ENCODE measurements at regions not wholly inside any gene's neighbourhood (a gene's known extent, or its start where the extent isn't known, plus 50 kb on each side); places are given as distances from the start of the nearest gene placed in this dataset.

DNA sequence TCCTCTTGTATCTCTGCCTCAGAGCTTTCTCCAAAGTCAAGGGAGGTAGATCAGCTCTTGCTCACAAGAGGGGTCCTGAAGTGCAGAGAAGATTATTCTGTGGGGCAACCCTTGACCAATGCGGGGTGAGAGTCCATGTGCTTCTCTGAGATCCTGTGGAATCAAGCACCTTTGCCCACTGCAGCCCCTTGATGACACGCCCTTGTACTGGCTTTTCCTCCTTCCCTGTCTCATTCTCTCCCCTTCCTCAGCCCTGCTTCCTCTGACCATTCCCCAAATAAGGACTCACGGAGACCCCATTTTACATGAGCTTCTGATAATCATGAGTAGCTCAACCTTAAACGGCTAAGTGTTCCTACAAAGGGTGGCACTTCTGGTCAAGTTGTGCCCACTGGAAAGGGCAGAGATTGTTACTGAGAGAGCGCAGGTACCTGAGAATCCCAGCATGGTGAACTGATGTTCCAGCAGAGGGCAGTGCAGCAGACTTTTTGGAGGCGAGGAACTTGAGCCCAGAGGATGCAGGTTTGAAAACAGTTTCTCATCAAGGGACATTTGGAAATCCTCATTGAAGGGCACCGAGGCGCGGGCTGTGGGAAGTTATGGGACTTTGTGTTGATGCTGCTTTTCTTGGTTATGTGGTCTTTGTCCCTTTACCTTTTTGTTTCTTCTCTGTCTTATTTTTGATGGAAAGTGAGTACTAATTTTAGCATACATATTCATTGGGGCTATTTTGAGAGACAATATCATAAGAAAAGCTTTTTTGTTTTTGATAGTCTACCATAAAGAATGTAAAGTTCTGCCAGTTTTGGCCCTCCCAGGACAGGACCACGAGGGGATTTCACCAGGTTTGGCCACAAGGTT is 201.3 kb downstream of the RBM46 start:
- H3K4me2 ChIP-seq (ENCODE audit: low read length) = no peak overlapping the region
- no peaks in the 10 kb centered on the region for H3K4me1 ChIP-seq (ENCODE audit: insufficient read depth, low read length, severe bottlenecking)
- no peaks in the 10 kb centered on the region for H4K20me1 ChIP-seq (ENCODE audit: insufficient read depth, low read length)
- H3K4me3 ChIP-seq (ENCODE audit: low read depth, low read length, poor library complexity, severe bottlenecking) = no peak overlapping the region
- H3F3A ChIP-seq (ENCODE audit: insufficient read depth, low read length) = no peaks in the 10 kb centered on the region
- H3K27ac ChIP-seq (ENCODE audit: low read depth, low read length, poor library complexity, severe bottlenecking) = no peak overlapping the region
- H3K9me3 ChIP-seq (ENCODE audit: low read length) = no peaks in the 10 kb centered on the region
- H3K9me2 ChIP-seq (ENCODE audit: low read depth, low read length) = no peaks in the 10 kb centered on the region
- no peaks in the 10 kb centered on the region for H3K27me3 ChIP-seq (ENCODE audit: insufficient read depth, low read length)
- no peak overlapping the region for H2AFZ ChIP-seq (ENCODE audit: low read length)
- TF ChIP-seq EZH2 (IDR thresholded peaks at IDR 0.05; ENCODE audit: borderline replicate concordance, low read length) = no peak
- TF ChIP-seq, protein P1, sequence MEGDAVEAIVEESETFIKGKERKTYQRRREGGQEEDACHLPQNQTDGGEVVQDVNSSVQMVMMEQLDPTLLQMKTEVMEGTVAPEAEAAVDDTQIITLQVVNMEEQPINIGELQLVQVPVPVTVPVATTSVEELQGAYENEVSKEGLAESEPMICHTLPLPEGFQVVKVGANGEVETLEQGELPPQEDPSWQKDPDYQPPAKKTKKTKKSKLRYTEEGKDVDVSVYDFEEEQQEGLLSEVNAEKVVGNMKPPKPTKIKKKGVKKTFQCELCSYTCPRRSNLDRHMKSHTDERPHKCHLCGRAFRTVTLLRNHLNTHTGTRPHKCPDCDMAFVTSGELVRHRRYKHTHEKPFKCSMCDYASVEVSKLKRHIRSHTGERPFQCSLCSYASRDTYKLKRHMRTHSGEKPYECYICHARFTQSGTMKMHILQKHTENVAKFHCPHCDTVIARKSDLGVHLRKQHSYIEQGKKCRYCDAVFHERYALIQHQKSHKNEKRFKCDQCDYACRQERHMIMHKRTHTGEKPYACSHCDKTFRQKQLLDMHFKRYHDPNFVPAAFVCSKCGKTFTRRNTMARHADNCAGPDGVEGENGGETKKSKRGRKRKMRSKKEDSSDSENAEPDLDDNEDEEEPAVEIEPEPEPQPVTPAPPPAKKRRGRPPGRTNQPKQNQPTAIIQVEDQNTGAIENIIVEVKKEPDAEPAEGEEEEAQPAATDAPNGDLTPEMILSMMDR (IDR thresholded peaks at IDR 0.05; ENCODE audit: low read length) = peak; percentile 63
- no peaks in the 10 kb centered on the region for H3K36me3 ChIP-seq (ENCODE audit: insufficient read depth, low read length)
- no peaks in the 10 kb centered on the region for H3K79me2 ChIP-seq (ENCODE audit: insufficient read depth, low read length)
- no peak overlapping the region for H3K9ac ChIP-seq (ENCODE audit: low read length)

DNA sequence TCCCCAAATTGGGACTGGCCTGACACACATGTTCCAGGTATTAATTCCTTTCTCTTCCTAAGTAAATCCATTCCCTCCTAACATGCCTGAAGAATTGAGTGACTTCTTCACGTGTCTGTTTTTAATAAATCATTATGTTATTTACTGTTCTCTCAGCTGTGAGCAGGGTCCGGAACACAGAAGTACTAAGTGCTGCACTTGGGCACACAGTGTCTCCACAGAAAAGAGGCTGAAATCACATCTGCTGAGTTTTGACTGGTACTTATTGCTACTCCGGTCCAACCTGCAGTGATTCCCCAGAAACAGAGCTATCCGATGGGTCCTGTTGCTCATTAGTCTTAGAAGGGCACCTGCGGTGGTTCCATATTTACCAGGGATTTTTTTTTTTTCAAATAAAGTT is 202.6 kb downstream of the RBM46 start:
- no peaks in the 10 kb centered on the region for H4K20me1 ChIP-seq (ENCODE audit: insufficient read depth, low read length)
- H3K79me2 ChIP-seq (ENCODE audit: insufficient read depth, low read length) = no peaks in the 10 kb centered on the region
- H3K9me2 ChIP-seq (ENCODE audit: low read depth, low read length) = no peaks in the 10 kb centered on the region
- H3K9ac ChIP-seq (ENCODE audit: low read length) = no peak overlapping the region
- H3F3A ChIP-seq (ENCODE audit: insufficient read depth, low read length) = no peaks in the 10 kb centered on the region
- H3K9me3 ChIP-seq (ENCODE audit: low read length) = no peaks in the 10 kb centered on the region
- no peak for TF ChIP-seq EZH2 (IDR thresholded peaks at IDR 0.05; ENCODE audit: borderline replicate concordance, low read length)
- TF ChIP-seq, protein P1 (IDR thresholded peaks at IDR 0.05; ENCODE audit: low read length) = no peak
- no peak overlapping the region for H2AFZ ChIP-seq (ENCODE audit: low read length)
- H3K36me3 ChIP-seq (ENCODE audit: insufficient read depth, low read length) = no peaks in the 10 kb centered on the region
- no peaks in the 10 kb centered on the region for H3K4me1 ChIP-seq (ENCODE audit: insufficient read depth, low read length, severe bottlenecking)
- H3K4me3 ChIP-seq (ENCODE audit: low read depth, low read length, poor library complexity, severe bottlenecking) = no peak overlapping the region
- no peak overlapping the region for H3K27ac ChIP-seq (ENCODE audit: low read depth, low read length, poor library complexity, severe bottlenecking)
- H3K27me3 ChIP-seq (ENCODE audit: insufficient read depth, low read length) = no peaks in the 10 kb centered on the region
- H3K4me2 ChIP-seq (ENCODE audit: low read length) = no peak overlapping the region

DNA sequence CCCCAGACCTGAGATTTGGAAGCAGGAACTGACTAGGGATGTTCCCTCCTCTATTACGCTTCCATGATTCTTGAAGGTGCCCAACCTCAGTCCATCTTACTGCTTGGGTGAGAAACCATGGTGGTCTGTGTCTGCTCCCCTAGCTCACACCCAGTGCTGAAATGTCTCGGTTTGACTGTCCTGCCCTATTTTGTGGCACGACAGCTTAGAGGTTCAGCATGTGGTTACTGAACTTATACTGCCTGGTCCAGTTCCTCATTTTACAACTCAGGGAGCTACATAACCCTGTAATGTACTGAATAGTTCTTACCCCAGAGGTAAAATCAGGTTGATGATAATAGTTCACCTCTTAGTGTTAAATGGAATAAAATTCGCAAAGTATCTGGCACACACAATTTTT is 203.1 kb downstream of the RBM46 start:
- Histone ChIP-seq H3K4me3 (ENCODE audit: low read depth, low read length, poor library complexity, severe bottlenecking) (no peak overlapping the region), H2AFZ (ENCODE audit: low read length) (no peak overlapping the region), H3K27me3 (ENCODE audit: insufficient read depth, low read length) (no peaks in the 10 kb centered on the region), H4K20me1 (ENCODE audit: insufficient read depth, low read length) (no peaks in the 10 kb centered on the region), H3K36me3 (ENCODE audit: insufficient read depth, low read length) (no peaks in the 10 kb centered on the region), H3K9me2 (ENCODE audit: low read depth, low read length) (no peaks in the 10 kb centered on the region), H3K9me3 (ENCODE audit: low read length) (no peaks in the 10 kb centered on the region), H3K4me2 (ENCODE audit: low read length) (no peak overlapping the region), H3K27ac (ENCODE audit: low read depth, low read length, poor library complexity, severe bottlenecking) (no peak overlapping the region), H3K79me2 (ENCODE audit: insufficient read depth, low read length) (no peaks in the 10 kb centered on the region), H3F3A (ENCODE audit: insufficient read depth, low read length) (no peaks in the 10 kb centered on the region), H3K4me1 (ENCODE audit: insufficient read depth, low read length, severe bottlenecking) (no peaks in the 10 kb centered on the region), H3K9ac (ENCODE audit: low read length) (no peak overlapping the region)
- no peak for TF ChIP-seq EZH2 (IDR thresholded peaks at IDR 0.05; ENCODE audit: borderline replicate concordance, low read length)
- TF ChIP-seq, protein P1 (IDR thresholded peaks at IDR 0.05; ENCODE audit: low read length) = no peak
